ENCODE measurements at regions not wholly inside any gene's neighbourhood (a gene's known extent, or its start where the extent isn't known, plus 50 kb on each side); places are given as distances from the start of the nearest gene placed in this dataset.
"Not testable (repeated sequence)": the region's sequence is repeated elsewhere in the genome, so short reads cannot be mapped to it uniquely, and the experiment has no call there.

- H3K4me3 Mint-ChIP-seq, result no peak overlapping the region
- DNase-seq, result no peak
- H3K36me3 Mint-ChIP-seq, result no peaks in the 10 kb centered on the region
- H3K27ac Mint-ChIP-seq, result no peak overlapping the region
- H3K9me3 Mint-ChIP-seq, result no peaks in the 10 kb centered on the region
- H3K4me1 Mint-ChIP-seq, result no peaks in the 10 kb centered on the region
- H3K27me3 Mint-ChIP-seq, result no peaks in the 10 kb centered on the region
Measured at GRCh38 chr18:64679121-64679520, 530.2 kb upstream of the LINC00305 start.

GRCh38 chr18:64678048-64678447 lies 529.2 kb upstream of the LINC00305 start:
- Mint-ChIP-seq H3K36me3 (no peaks in the 10 kb centered on the region), H3K4me1 (no peaks in the 10 kb centered on the region), H3K4me3 (no peak overlapping the region), H3K9me3 (no peaks in the 10 kb centered on the region), H3K27ac (no peak overlapping the region), H3K27me3 (no peaks in the 10 kb centered on the region)
- DNase-seq, result no peak

- peaks cover 1% of the 10 kb centered on the region for H3K9me3 Mint-ChIP-seq
- H3K4me1 Mint-ChIP-seq, result no peaks in the 10 kb centered on the region
- no peak overlapping the region for H3K27ac Mint-ChIP-seq
- no peaks in the 10 kb centered on the region for H3K36me3 Mint-ChIP-seq
- H3K4me3 Mint-ChIP-seq, result no peak overlapping the region
- no peak for DNase-seq
- H3K27me3 Mint-ChIP-seq, result no peaks in the 10 kb centered on the region
Measured at GRCh38 chr18:64674694-64675093, 525.8 kb upstream of the LINC00305 start.

GRCh38 chr18:64671293-64671692 lies 522.4 kb upstream of the LINC00305 start:
- H3K4me3 Mint-ChIP-seq, DNase-seq, H3K4me1 Mint-ChIP-seq, H3K36me3 Mint-ChIP-seq, H3K27me3 Mint-ChIP-seq, H3K27ac Mint-ChIP-seq, H3K9me3 Mint-ChIP-seq: not testable (repeated sequence)

GRCh38 chr18:64668461-64668962 lies 519.6 kb upstream of the LINC00305 start:
- Mint-ChIP-seq H3K27ac (no peak overlapping the region), H3K27me3 (no peaks in the 10 kb centered on the region), H3K4me1 (no peaks in the 10 kb centered on the region), H3K9me3 (peaks cover 1% of the 10 kb centered on the region), H3K36me3 (no peaks in the 10 kb centered on the region), H3K4me3 (no peak overlapping the region)
- no peak for DNase-seq

- no peaks in the 10 kb centered on the region for H3K4me1 Mint-ChIP-seq
Measured at GRCh38 chr18:64663086-64663485, 514.2 kb upstream of the LINC00305 start.

GRCh38 chr18:64659196-64659595 lies 510.3 kb upstream of the LINC00305 start:
- H3K27ac Mint-ChIP-seq, result no peak overlapping the region
- DNase-seq, result no peak
- H3K27me3 Mint-ChIP-seq, result no peaks in the 10 kb centered on the region
- no peak overlapping the region for H3K4me3 Mint-ChIP-seq
- no peaks in the 10 kb centered on the region for H3K4me1 Mint-ChIP-seq
- no peaks in the 10 kb centered on the region for H3K36me3 Mint-ChIP-seq
- H3K9me3 Mint-ChIP-seq, result peaks cover 4% of the 10 kb centered on the region

More at GRCh38 chr18:64663086-64663485, 514.2 kb upstream of the LINC00305 start:
- Mint-ChIP-seq H3K27me3 (no peaks in the 10 kb centered on the region), H3K9me3 (peaks cover 2% of the 10 kb centered on the region), H3K4me3 (no peak overlapping the region), H3K27ac (no peak overlapping the region), H3K36me3 (no peaks in the 10 kb centered on the region)
- no peak for DNase-seq

GRCh38 chr18:64653068-64653467 lies 504.2 kb upstream of the LINC00305 start:
- Mint-ChIP-seq H3K27ac (no peak overlapping the region), H3K9me3 (peaks cover 4% of the 10 kb centered on the region), H3K4me3 (no peak overlapping the region), H3K4me1 (no peaks in the 10 kb centered on the region), H3K36me3 (no peaks in the 10 kb centered on the region), H3K27me3 (no peaks in the 10 kb centered on the region)
- no peak for DNase-seq

- Mint-ChIP-seq H3K27ac (no peak overlapping the region), H3K36me3 (no peaks in the 10 kb centered on the region), H3K27me3 (no peaks in the 10 kb centered on the region), H3K4me1 (no peaks in the 10 kb centered on the region), H3K4me3 (no peak overlapping the region), H3K9me3 (peaks cover 4% of the 10 kb centered on the region)
- DNase-seq, result no peak
Measured at GRCh38 chr18:64650068-64650467, 501.2 kb upstream of the LINC00305 start.

GRCh38 chr18:64645753-64646152 lies 496.9 kb upstream of the LINC00305 start:
- H3K4me1 Mint-ChIP-seq, result no peaks in the 10 kb centered on the region
- no peaks in the 10 kb centered on the region for H3K36me3 Mint-ChIP-seq
- H3K27ac Mint-ChIP-seq, result no peak overlapping the region
- no peaks in the 10 kb centered on the region for H3K27me3 Mint-ChIP-seq
- no peak for DNase-seq
- peaks cover 4% of the 10 kb centered on the region for H3K9me3 Mint-ChIP-seq
- H3K4me3 Mint-ChIP-seq, result no peak overlapping the region

- no peak overlapping the region for H3K27ac Mint-ChIP-seq
Measured at GRCh38 chr18:64639536-64639935, 490.6 kb upstream of the LINC00305 start.

GRCh38 chr18:64620971-64621560 lies 472.2 kb upstream of the LINC00305 start:
- Mint-ChIP-seq H3K4me1 (no peaks in the 10 kb centered on the region), H3K9me3 (peaks cover 2% of the 10 kb centered on the region), H3K4me3 (no peak overlapping the region), H3K27me3 (no peaks in the 10 kb centered on the region), H3K27ac (no peak overlapping the region), H3K36me3 (no peaks in the 10 kb centered on the region)
- DNase-seq, result no peak

More at GRCh38 chr18:64639536-64639935, 490.6 kb upstream of the LINC00305 start:
- no peaks in the 10 kb centered on the region for H3K36me3 Mint-ChIP-seq
- no peaks in the 10 kb centered on the region for H3K9me3 Mint-ChIP-seq
- H3K4me3 Mint-ChIP-seq, result no peak overlapping the region
- DNase-seq, result no peak
- H3K4me1 Mint-ChIP-seq, result no peaks in the 10 kb centered on the region
- no peaks in the 10 kb centered on the region for H3K27me3 Mint-ChIP-seq

GRCh38 chr18:64618390-64618789 lies 469.5 kb upstream of the LINC00305 start:
- DNase-seq, result no peak
- H3K4me1 Mint-ChIP-seq, result no peaks in the 10 kb centered on the region
- no peaks in the 10 kb centered on the region for H3K27me3 Mint-ChIP-seq
- H3K27ac Mint-ChIP-seq, result no peak overlapping the region
- no peaks in the 10 kb centered on the region for H3K9me3 Mint-ChIP-seq
- no peaks in the 10 kb centered on the region for H3K36me3 Mint-ChIP-seq
- H3K4me3 Mint-ChIP-seq, result no peak overlapping the region

GRCh38 chr18:64615021-64615420 lies 466.1 kb upstream of the LINC00305 start:
- Mint-ChIP-seq H3K27ac (no peak overlapping the region), H3K4me1 (no peaks in the 10 kb centered on the region), H3K4me3 (no peak overlapping the region), H3K9me3 (no peaks in the 10 kb centered on the region), H3K36me3 (no peaks in the 10 kb centered on the region), H3K27me3 (no peaks in the 10 kb centered on the region)
- DNase-seq, result no peak

- no peaks in the 10 kb centered on the region for H3K9me3 Mint-ChIP-seq
- no peaks in the 10 kb centered on the region for H3K4me1 Mint-ChIP-seq
- no peak overlapping the region for H3K27ac Mint-ChIP-seq
- no peaks in the 10 kb centered on the region for H3K36me3 Mint-ChIP-seq
- H3K27me3 Mint-ChIP-seq, result no peaks in the 10 kb centered on the region
- DNase-seq, result no peak
- no peak overlapping the region for H3K4me3 Mint-ChIP-seq
Measured at GRCh38 chr18:64614446-64614845, 465.6 kb upstream of the LINC00305 start.

- Mint-ChIP-seq H3K27ac (no peak overlapping the region), H3K4me1 (no peaks in the 10 kb centered on the region), H3K27me3 (no peaks in the 10 kb centered on the region), H3K36me3 (no peaks in the 10 kb centered on the region), H3K4me3 (no peak overlapping the region), H3K9me3 (peaks cover 1% of the 10 kb centered on the region)
- no peak for DNase-seq
Measured at GRCh38 chr18:64592246-64592645, 443.4 kb upstream of the LINC00305 start.
